Nephron (organoid): ENCODE measurements at regions not wholly inside any gene's neighbourhood (a gene's known extent, or its start where the extent isn't known, plus 50 kb on each side); places are given as distances from the start of the nearest gene placed in this dataset.

ENCODE experiments used
- H3K27ac Mint-ChIP-seq, 3 experiments: 2 replicates each; pipeline ENCODE4 v1.8.0; 2020; ENCODE audit warnings: mixed read lengths in 3 of 3, mild to moderate bottlenecking in 2 of 3, moderate library complexity in 1 of 3
- H3K27me3 Mint-ChIP-seq: 2 replicates; pipeline ENCODE4 v1.8.0; 2021; ENCODE audit warnings: low read depth, mild to moderate bottlenecking, moderate library complexity, mixed read lengths
- H3K36me3 Mint-ChIP-seq: 2 replicates; pipeline ENCODE4 v1.8.0; 2020; ENCODE audit warnings: low read depth, mixed read lengths
- H3K4me1 Mint-ChIP-seq: 2 replicates; pipeline ENCODE4 v1.8.0; 2020; ENCODE audit warnings: mixed read lengths
- H3K4me3 Mint-ChIP-seq, 3 experiments: 2 replicates each; pipeline ENCODE4 v1.8.0; 2020; ENCODE audit warnings: mild to moderate bottlenecking in 3 of 3, mixed read lengths in 3 of 3, moderate library complexity in 2 of 3
- H3K9me3 Mint-ChIP-seq: 2 replicates; pipeline ENCODE4 v1.8.0; 2020; ENCODE audit warnings: mixed read lengths
- CTCF ChIP-seq, 3 experiments: fragments of 200-600 bp; sonication (generic); IDR thresholded peaks; one replicate each; pipeline ENCODE4 v1.5.0; 2021; ENCODE audit warnings: antibody characterized with exemption in 3 of 3; ENCODE audit not compliant: unreplicated experiment in 3 of 3

GRCh38 chr3:152780553-152780952 is 54.4 kb upstream of the P2RY1 start:
- Mint-ChIP-seq H3K27ac (no peak overlapping the region), H3K4me1 (peaks cover 21% of the 10 kb centered on the region), H3K36me3 (no peaks in the 10 kb centered on the region), H3K27me3 (no peaks in the 10 kb centered on the region), H3K4me3 (no peak overlapping the region), H3K9me3 (peaks cover 10% of the 10 kb centered on the region)
- no peak for TF ChIP-seq CTCF (IDR thresholded peaks at IDR 0.05; ENCODE audit: unreplicated experiment in 3 of 3)

- H3K27ac Mint-ChIP-seq = no peak overlapping the region
- H3K27me3 Mint-ChIP-seq = no peaks in the 10 kb centered on the region
- peaks cover 15% of the 10 kb centered on the region for H3K9me3 Mint-ChIP-seq
- H3K4me3 Mint-ChIP-seq = no peak overlapping the region
- H3K36me3 Mint-ChIP-seq = peaks cover 3% of the 10 kb centered on the region
- TF ChIP-seq CTCF (IDR thresholded peaks at IDR 0.05; ENCODE audit: unreplicated experiment in 3 of 3) = no peak
- H3K4me1 Mint-ChIP-seq = peaks cover under 1% of the 10 kb centered on the region
Observed at GRCh38 chr3:152785051-152785450, 49.9 kb upstream of the P2RY1 start.
